ENCODE measurements at regions not wholly inside any gene's neighbourhood (a gene's known extent, or its start where the extent isn't known, plus 50 kb on each side); places are given as distances from the start of the nearest gene placed in this dataset.
A peak's percentile ranks its signal among the peaks of the same experiment; 100 is the strongest.

DNA sequence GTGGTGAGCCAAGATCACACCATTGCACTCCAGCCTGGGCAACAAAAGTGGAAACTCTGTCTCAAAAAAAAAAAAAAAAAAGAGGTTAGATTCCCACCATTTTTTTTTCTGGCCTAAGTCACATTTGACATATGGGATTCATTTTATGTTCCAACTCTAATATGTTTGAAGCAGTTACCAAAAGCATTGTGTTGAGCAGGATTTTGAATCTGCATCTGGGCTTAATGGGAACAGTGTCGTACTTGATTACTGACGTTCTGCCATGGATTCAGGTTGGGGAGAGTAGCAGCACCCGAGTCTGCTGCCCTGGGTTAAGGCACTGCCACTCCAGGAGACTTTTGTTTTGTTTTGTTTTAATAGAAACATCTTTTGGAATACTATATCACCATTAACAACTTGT, 348.7 kb upstream of the TBL1XR1 start:
- TF ChIP-seq CTCF (conservative IDR thresholded peaks at IDR 0.05; ENCODE audit: low read length): no peak
- peak; percentile 43 for DNase-seq (ENCODE audit: low read depth)
- H3K4me3 ChIP-seq (ENCODE audit: low read length): no peak overlapping the region

DNA sequence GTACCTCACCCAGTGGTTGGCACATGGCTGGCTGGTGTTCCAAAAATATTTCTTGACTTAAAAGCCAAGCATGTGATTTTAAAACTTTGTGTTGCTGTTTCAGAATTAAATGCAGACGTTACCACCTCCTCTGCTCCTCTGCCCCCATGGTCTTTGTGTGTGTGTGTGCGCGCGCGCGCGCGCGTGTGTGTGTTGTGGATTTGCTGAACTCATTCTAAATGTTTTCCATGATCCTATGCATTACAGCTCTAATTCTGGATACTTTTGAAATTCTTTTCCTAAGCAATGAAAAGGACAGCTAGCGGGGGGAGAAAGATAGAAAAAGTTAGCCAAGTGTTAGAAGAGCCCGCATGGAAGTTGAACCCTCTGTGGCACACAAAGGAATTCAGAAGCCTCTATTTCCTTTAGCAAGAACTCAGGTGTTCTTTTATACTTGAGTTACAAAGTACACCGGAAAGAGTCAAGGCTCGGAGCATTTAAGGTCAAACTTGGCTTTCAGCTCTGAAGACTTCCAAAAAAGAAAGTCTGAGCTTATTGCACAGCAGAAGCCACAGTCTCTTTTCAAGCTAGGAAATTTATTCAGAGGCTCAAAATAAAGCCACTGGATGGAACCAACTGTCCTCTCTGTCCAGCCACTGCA, 350.5 kb upstream of the TBL1XR1 start:
- TF ChIP-seq CTCF (conservative IDR thresholded peaks at IDR 0.05; ENCODE audit: low read length): no peak
- DNase-seq (ENCODE audit: low read depth): no peak
- H3K4me3 ChIP-seq (ENCODE audit: low read length): no peak overlapping the region

DNA sequence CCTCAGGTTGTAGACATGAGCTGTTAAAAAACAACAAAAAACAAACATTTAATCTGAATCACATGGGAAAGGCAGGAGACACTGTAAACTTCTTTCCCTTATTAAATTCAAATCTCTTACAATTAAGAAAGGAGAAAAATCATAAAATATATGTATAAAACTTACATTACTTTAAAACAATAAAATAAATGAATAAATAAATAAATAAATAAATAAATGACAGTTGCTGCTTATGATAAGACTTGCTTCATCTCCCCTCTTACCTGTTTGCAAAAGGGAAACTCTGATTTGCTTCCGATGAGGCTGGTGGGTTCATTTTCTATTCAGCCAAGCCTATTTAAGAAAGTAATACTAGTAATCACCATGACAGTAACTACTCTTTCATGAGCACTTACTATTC, 353.4 kb upstream of the TBL1XR1 start:
- TF ChIP-seq CTCF (conservative IDR thresholded peaks at IDR 0.05; ENCODE audit: low read length): no peak
- no peak for DNase-seq (ENCODE audit: low read depth)
- no peak overlapping the region for H3K4me3 ChIP-seq (ENCODE audit: low read length)

DNA sequence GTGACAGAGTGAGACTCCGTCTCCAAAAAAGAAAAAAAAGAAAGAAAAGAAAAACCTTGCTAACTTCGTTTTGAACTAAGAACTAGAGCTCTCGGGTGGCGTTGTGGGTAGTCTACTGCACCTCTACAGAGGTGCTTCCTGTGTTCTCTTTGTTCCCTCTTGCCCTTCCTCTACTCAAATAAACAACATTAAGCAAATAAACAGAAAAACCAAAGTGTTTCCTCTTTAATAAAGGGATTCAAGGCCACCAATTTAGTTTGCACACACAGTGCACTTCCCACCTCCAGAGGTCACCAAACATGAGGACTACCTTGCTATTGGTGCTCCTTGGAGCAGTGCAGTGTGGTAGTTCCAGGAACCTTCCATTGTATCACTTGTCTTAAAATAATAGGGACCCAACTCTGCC, 354.2 kb upstream of the TBL1XR1 start:
- H3K4me3 ChIP-seq (ENCODE audit: low read length): no peak overlapping the region
- no peak for DNase-seq (ENCODE audit: low read depth)
- no peak for TF ChIP-seq CTCF (conservative IDR thresholded peaks at IDR 0.05; ENCODE audit: low read length)

GRCh38 chr3:177552051-177552450, 354.8 kb upstream of the TBL1XR1 start:
- no peak overlapping the region for H3K4me3 ChIP-seq (ENCODE audit: low read length)

DNA sequence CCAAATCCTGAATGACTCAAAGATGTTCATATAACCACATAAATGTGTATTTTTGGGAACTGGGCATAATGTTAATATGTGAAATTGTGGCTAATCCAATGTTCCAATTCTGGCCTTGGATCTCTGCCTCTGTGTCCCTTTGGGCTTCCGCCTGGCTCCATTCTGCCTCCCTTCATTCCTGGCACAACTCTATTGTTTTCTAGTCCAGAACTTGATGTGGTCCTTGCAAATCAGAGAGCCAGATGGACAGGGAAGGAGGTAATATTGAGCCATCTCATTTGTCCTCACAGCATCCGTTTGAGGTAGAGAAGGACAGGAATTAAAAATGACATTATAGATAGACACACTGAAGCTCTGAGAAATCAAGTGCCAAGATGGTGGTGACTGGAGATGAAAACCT, 355.7 kb upstream of the TBL1XR1 start:
- H3K4me3 ChIP-seq (ENCODE audit: low read length): no peak overlapping the region
- no peak for DNase-seq (ENCODE audit: low read depth)
- TF ChIP-seq CTCF (conservative IDR thresholded peaks at IDR 0.05; ENCODE audit: low read length): no peak

More at GRCh38 chr3:177552051-177552450, 354.8 kb upstream of the TBL1XR1 start:
- no peak for TF ChIP-seq CTCF (conservative IDR thresholded peaks at IDR 0.05; ENCODE audit: low read length)
- no peak for DNase-seq (ENCODE audit: low read depth)

DNA sequence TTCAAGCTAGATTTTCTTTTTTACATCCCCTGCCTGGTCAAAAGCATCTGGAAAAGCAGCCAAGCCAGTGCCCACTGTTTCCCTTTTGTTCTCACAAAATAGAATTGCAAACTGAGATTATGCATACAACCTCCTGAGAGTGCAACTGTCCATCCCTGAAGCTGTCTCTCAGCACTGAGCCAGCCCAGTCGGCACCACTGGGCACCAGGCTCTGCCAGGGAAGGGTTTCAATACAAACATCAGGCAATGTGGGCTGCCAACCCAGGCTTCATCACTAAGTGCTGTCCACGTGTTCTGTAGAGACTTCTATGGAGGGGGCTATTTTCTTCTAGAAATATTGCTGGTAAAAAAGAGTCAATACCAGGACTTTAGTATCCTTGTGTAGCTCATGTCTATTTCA, 356.3 kb upstream of the TBL1XR1 start:
- no peak for TF ChIP-seq CTCF (conservative IDR thresholded peaks at IDR 0.05; ENCODE audit: low read length)
- no peak overlapping the region for H3K4me3 ChIP-seq (ENCODE audit: low read length)
- no peak for DNase-seq (ENCODE audit: low read depth)

Data from AG10803 (cell line).